ENCODE measurements at regions not wholly inside any gene's neighbourhood (a gene's known extent, or its start where the extent isn't known, plus 50 kb on each side); places are given as distances from the start of the nearest gene placed in this dataset.

DNA sequence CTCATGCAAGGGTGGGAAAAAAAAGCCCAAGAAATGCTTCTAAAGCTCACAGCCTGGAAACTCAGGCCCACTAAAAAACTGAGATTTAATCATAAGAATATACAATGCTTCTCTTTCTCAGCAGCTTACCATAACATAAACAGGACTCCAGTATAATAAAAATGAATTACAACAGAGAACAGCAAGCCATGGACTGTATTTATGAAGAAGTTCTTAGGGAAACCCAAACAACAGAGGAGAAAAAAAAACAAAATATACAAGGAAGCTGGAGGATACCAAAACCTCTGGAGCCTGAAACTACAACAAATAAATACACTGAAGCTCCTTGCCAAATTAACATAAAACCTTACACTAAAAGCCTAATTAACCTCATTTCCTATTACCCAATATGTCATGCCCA lies 187.8 kb downstream of the RDH14 start:
- H3K36me3 ChIP-seq (ENCODE audit: control insufficient read depth, insufficient read depth, low read length) = no peaks in the 10 kb centered on the region
- H3K14ac ChIP-seq (replicated peaks; ENCODE audit: low read depth, low read length) = no peak overlapping the region; the same call in 1 of the 2 replicates
- dilution Hi-C loops (cut with HindIII; ENCODE audit: low sequenced_read_pairs, unreplicated experiment) = no loop called here
- BruUV-seq (replicated peaks) = no TSS peak
- H3K56ac ChIP-seq (ENCODE audit: extremely low read depth, insufficient read depth, low read length) = no peak overlapping the region
- no peaks in the 10 kb centered on the region for H3K9me1 ChIP-seq (ENCODE audit: insufficient read depth, low read length)
- no peak for TF ChIP-seq RAD21 (IDR thresholded peaks at IDR 0.05; ENCODE audit: low read length)
- no peak for TF ChIP-seq RCOR1 (IDR thresholded peaks at IDR 0.05; ENCODE audit: insufficient replicate concordance, low read length)
- no peak for TF ChIP-seq NFE2L2 (IDR thresholded peaks at IDR 0.05; ENCODE audit: low read depth, low read length)
- TF ChIP-seq, protein P1, sequence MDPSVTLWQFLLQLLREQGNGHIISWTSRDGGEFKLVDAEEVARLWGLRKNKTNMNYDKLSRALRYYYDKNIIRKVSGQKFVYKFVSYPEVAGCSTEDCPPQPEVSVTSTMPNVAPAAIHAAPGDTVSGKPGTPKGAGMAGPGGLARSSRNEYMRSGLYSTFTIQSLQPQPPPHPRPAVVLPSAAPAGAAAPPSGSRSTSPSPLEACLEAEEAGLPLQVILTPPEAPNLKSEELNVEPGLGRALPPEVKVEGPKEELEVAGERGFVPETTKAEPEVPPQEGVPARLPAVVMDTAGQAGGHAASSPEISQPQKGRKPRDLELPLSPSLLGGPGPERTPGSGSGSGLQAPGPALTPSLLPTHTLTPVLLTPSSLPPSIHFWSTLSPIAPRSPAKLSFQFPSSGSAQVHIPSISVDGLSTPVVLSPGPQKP (IDR thresholded peaks at IDR 0.05; ENCODE audit: borderline replicate concordance, low read depth, low read length) = no peak
- no peak for TF ChIP-seq USF2 (IDR thresholded peaks at IDR 0.05; ENCODE audit: low read depth, low read length)
- no peak for TF ChIP-seq BHLHE40 (IDR thresholded peaks at IDR 0.05; ENCODE audit: low read depth, low read length)
- TF ChIP-seq CEBPB (IDR thresholded peaks at IDR 0.05; ENCODE audit: low read depth, low read length) = no peak
- TF ChIP-seq SMC3 (IDR thresholded peaks at IDR 0.05; ENCODE audit: low read depth, low read length) = no peak
- TF ChIP-seq RFX5 (IDR thresholded peaks at IDR 0.05; ENCODE audit: low read depth, low read length) = no peak
- TF ChIP-seq MAFK (IDR thresholded peaks at IDR 0.05; ENCODE audit: low read depth, low read length) = no peak
- TF ChIP-seq CHD1 (IDR thresholded peaks at IDR 0.05; ENCODE audit: low read depth, low read length) = no peak
- in situ Hi-C loops (cut with MboI; ENCODE audit: low sequenced_read_pairs) = loop anchor here (10.0 kb wide), 2 partner anchors 158 to 198 kb away; no protein-coding TSS in a partner anchor
- POLR2A ChIA-PET (ENCODE audit: unreplicated experiment) = interaction anchor here (0.7 kb wide), 1 partner anchor 190 kb away, joined by 3 read pairs; no protein-coding TSS in a partner anchor
- H2BK5ac ChIP-seq (ENCODE audit: low read depth, low read length, poor library complexity, severe bottlenecking) = no peak overlapping the region
- no peak overlapping the region for H2BK15ac ChIP-seq (ENCODE audit: low read depth, low read length)
- H3K9ac ChIP-seq (ENCODE audit: low read depth, low read length) = no peak overlapping the region
- DNase-seq (no peak), ATAC-seq (ENCODE audit: low read depth) (peak; percentile 48; the same call in 1 of the 2 replicates)
- H3K27me3 ChIP-seq (ENCODE audit: control insufficient read depth, insufficient read depth, low read length) = no peaks in the 10 kb centered on the region
- no peak overlapping the region for H2BK120ac ChIP-seq (ENCODE audit: low read depth, low read length)
- no peaks in the 10 kb centered on the region for H3K79me1 ChIP-seq (ENCODE audit: low read depth in 1 of 2, low read length in 2 of 2)
- H4K20me1 ChIP-seq (ENCODE audit: insufficient read depth, low read length) = no peaks in the 10 kb centered on the region
- H4K91ac ChIP-seq (ENCODE audit: insufficient read depth, low read depth, low read length) = no peak overlapping the region
- peaks cover 4% of the 10 kb centered on the region; the same call in 1 of the 2 replicates for H3K4me1 ChIP-seq (ENCODE audit: control insufficient read depth, insufficient read depth, low read length)
- H3K27ac ChIP-seq (ENCODE audit: insufficient read depth, low read length) = no peak overlapping the region
- H3K23ac ChIP-seq (ENCODE audit: low read depth, low read length) = no peak overlapping the region
- intact Hi-C loops (cut with micrococcal nuclease) = no loop called here
- no peak overlapping the region for H3K4me2 ChIP-seq (ENCODE audit: low read depth, low read length)
- CTCF ChIA-PET = interaction anchor here (0.8 kb wide), 2 partner anchors 16 to 43 kb away, joined by 3 read pairs; no protein-coding TSS in a partner anchor
- no peak overlapping the region for H2AFZ ChIP-seq (replicated peaks; ENCODE audit: low read length, poor library complexity)
- H3K9me3 ChIP-seq (ENCODE audit: control insufficient read depth, insufficient read depth, low read length) = no peaks in the 10 kb centered on the region
- H2AK5ac ChIP-seq (ENCODE audit: low read depth, low read length) = no peak overlapping the region
- H4K5ac ChIP-seq (ENCODE audit: low read depth, low read length) = no peak overlapping the region
- H2BK20ac ChIP-seq (ENCODE audit: low read depth, low read length) = no peak overlapping the region
- H4K8ac ChIP-seq (ENCODE audit: low read depth in 2 of 2, low read length in 2 of 2) = no peak overlapping the region
- no peak overlapping the region for H3K4ac ChIP-seq (ENCODE audit: low read depth, low read length)
- H3K4me3 ChIP-seq (ENCODE audit: insufficient read depth, low read depth, low read length) = no peak overlapping the region
- peak overlapping the region; percentile 68; the same call in 1 of the 2 replicates for H3K18ac ChIP-seq (ENCODE audit: low read depth, low read length)
- no peak overlapping the region for H2AK9ac ChIP-seq (replicated peaks; ENCODE audit: low read depth, low read length, poor library complexity)

All from IMR-90 (cell line).